ENCODE measurements at regions not wholly inside any gene's neighbourhood (a gene's known extent, or its start where the extent isn't known, plus 50 kb on each side); places are given as distances from the start of the nearest gene placed in this dataset.

DNA sequence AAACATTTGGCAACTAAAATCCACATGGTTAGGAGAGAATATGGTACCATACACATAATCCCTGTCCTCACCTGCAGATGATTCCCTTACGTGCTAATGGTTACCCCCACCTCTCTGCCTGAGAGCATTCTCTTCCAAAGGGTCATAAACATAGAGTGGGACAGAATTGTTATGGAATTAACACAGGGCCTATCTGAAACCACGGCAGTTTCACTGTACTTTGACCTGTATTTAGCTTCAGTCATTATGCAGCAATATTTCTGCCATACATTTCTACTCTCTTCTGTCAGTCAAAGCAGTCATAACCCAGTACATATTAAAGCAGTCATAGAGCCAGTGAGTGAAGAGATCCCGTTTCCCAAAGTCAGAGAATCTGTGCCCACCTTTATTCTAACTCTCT lies 1128.9 kb upstream of the NXPH2 start:
- no peaks in the 10 kb centered on the region for H3K4me1 ChIP-seq (ENCODE audit: control insufficient read depth in 5 of 5, insufficient read depth in 5 of 5, low read length in 5 of 5)
- no peaks in the 10 kb centered on the region for H3K36me3 ChIP-seq (ENCODE audit: control insufficient read depth in 4 of 4, insufficient read depth in 4 of 4, low read length in 4 of 4)
- ATAC-seq (ENCODE audit: insufficient read depth, low FRiP score), result no peak
- H3K27ac ChIP-seq (ENCODE audit: low read depth in 1 of 2, low read length in 1 of 2), result no peak overlapping the region
- no peak overlapping the region for H3K9ac ChIP-seq (ENCODE audit: insufficient read depth in 1 of 2, low read length in 2 of 2)
- H3K4me3 ChIP-seq, result no peak overlapping the region
- TF ChIP-seq, protein P1, sequence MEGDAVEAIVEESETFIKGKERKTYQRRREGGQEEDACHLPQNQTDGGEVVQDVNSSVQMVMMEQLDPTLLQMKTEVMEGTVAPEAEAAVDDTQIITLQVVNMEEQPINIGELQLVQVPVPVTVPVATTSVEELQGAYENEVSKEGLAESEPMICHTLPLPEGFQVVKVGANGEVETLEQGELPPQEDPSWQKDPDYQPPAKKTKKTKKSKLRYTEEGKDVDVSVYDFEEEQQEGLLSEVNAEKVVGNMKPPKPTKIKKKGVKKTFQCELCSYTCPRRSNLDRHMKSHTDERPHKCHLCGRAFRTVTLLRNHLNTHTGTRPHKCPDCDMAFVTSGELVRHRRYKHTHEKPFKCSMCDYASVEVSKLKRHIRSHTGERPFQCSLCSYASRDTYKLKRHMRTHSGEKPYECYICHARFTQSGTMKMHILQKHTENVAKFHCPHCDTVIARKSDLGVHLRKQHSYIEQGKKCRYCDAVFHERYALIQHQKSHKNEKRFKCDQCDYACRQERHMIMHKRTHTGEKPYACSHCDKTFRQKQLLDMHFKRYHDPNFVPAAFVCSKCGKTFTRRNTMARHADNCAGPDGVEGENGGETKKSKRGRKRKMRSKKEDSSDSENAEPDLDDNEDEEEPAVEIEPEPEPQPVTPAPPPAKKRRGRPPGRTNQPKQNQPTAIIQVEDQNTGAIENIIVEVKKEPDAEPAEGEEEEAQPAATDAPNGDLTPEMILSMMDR (IDR thresholded peaks at IDR 0.05; ENCODE audit: control extremely low read depth, extremely low read depth), result no peak
- H3K9me3 ChIP-seq (ENCODE audit: control insufficient read depth in 4 of 4, insufficient read depth in 3 of 4, low read length in 3 of 4), result no peaks in the 10 kb centered on the region
- 37 to 74% methylated on average over 3 of the region's 3 CpGs for WGBS, 2 donors
- H3K27me3 ChIP-seq (ENCODE audit: control insufficient read depth in 3 of 3, insufficient read depth in 3 of 3, low read length in 2 of 3), result no peaks in the 10 kb centered on the region
- no peak for DNase-seq

GRCh38 chr2:139905624-139906023 lies 1125.4 kb upstream of the NXPH2 start:
- Histone ChIP-seq H3K4me3 (no peak overlapping the region), H3K36me3 (ENCODE audit: control insufficient read depth in 4 of 4, insufficient read depth in 4 of 4, low read length in 4 of 4) (no peaks in the 10 kb centered on the region), H3K9ac (ENCODE audit: insufficient read depth in 1 of 2, low read length in 2 of 2) (no peak overlapping the region), H3K27ac (ENCODE audit: low read depth in 1 of 2, low read length in 1 of 2) (no peak overlapping the region), H3K27me3 (ENCODE audit: control insufficient read depth in 3 of 3, insufficient read depth in 3 of 3, low read length in 2 of 3) (no peaks in the 10 kb centered on the region), H3K9me3 (ENCODE audit: control insufficient read depth in 4 of 4, insufficient read depth in 3 of 4, low read length in 3 of 4) (peaks cover 0 to 6% (median 0%) of the 10 kb centered on the region in 4 donors), H3K4me1 (ENCODE audit: control insufficient read depth in 5 of 5, insufficient read depth in 5 of 5, low read length in 5 of 5) (no peaks in the 10 kb centered on the region)
- WGBS, 2 donors, result 63 to 78% methylated on average over 2 of the region's 2 CpGs
- no peak for DNase-seq
- TF ChIP-seq, protein P1 (IDR thresholded peaks at IDR 0.05; ENCODE audit: control extremely low read depth, extremely low read depth), result no peak
- ATAC-seq (ENCODE audit: insufficient read depth, low FRiP score), result no peak

GRCh38 chr2:139891636-139892035 lies 1111.4 kb upstream of the NXPH2 start:
- Histone ChIP-seq H3K9ac (ENCODE audit: insufficient read depth in 1 of 2, low read length in 2 of 2) (no peak overlapping the region), H3K36me3 (ENCODE audit: control insufficient read depth in 4 of 4, insufficient read depth in 4 of 4, low read length in 4 of 4) (no peaks in the 10 kb centered on the region), H3K9me3 (ENCODE audit: control insufficient read depth in 4 of 4, insufficient read depth in 3 of 4, low read length in 3 of 4) (peaks cover 0 to 6% (median 0%) of the 10 kb centered on the region in 4 donors), H3K4me3 (no peak overlapping the region), H3K27me3 (ENCODE audit: control insufficient read depth in 3 of 3, insufficient read depth in 3 of 3, low read length in 2 of 3) (no peaks in the 10 kb centered on the region), H3K4me1 (ENCODE audit: control insufficient read depth in 5 of 5, insufficient read depth in 5 of 5, low read length in 5 of 5) (no peaks in the 10 kb centered on the region), H3K27ac (ENCODE audit: low read depth in 1 of 2, low read length in 1 of 2) (no peak overlapping the region)
- ATAC-seq (ENCODE audit: insufficient read depth, low FRiP score), result no peak
- TF ChIP-seq, protein P1 (IDR thresholded peaks at IDR 0.05; ENCODE audit: control extremely low read depth, extremely low read depth), result no peak
- 71 to 86% methylated on average over 4 of the region's 4 CpGs for WGBS, 2 donors
- DNase-seq, result no peak

DNA sequence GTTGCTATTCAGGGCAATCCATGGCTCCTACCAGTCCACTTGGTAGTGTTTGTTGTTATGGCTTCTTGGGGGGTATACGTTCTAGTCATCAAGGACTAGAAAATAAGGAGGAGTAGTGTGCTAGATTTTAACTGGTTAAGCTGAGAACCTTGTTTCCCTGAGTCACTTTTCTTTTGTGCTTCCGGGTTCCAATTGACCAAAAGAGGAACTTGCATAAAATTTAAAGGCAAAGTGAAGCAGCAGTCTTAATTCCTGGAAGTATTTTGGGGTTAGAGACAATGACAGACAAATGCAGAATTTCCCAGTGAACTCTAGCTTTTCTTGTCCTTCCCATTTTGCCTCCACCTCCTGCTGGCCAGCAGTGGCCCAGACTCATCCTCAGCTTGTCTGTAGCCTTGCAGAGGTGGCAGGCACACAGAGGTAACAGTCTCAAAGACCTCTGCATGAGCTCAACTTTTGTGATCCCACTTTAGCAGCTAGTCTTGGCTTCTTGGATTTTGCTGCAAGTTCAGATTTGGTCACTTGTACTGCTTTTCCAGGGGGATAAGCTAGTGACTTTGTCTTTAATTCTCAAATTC lies 1105.8 kb upstream of the NXPH2 start:
- DNase-seq, result no peak
- H3K36me3 ChIP-seq (ENCODE audit: control insufficient read depth in 4 of 4, insufficient read depth in 4 of 4, low read length in 4 of 4), result no peaks in the 10 kb centered on the region
- no peak overlapping the region for H3K4me3 ChIP-seq
- no peaks in the 10 kb centered on the region for H3K9me3 ChIP-seq (ENCODE audit: control insufficient read depth in 4 of 4, insufficient read depth in 3 of 4, low read length in 3 of 4)
- no peak for ATAC-seq (ENCODE audit: insufficient read depth, low FRiP score)
- H3K27ac ChIP-seq (ENCODE audit: low read depth in 1 of 2, low read length in 1 of 2), result no peak overlapping the region
- WGBS, 2 donors, result 53 to 57% methylated on average over 2 of the region's 2 CpGs
- no peaks in the 10 kb centered on the region for H3K4me1 ChIP-seq (ENCODE audit: control insufficient read depth in 5 of 5, insufficient read depth in 5 of 5, low read length in 5 of 5)
- TF ChIP-seq, protein P1 (IDR thresholded peaks at IDR 0.05; ENCODE audit: control extremely low read depth, extremely low read depth), result no peak
- no peaks in the 10 kb centered on the region for H3K27me3 ChIP-seq (ENCODE audit: control insufficient read depth in 3 of 3, insufficient read depth in 3 of 3, low read length in 2 of 3)
- H3K9ac ChIP-seq (ENCODE audit: insufficient read depth in 1 of 2, low read length in 2 of 2), result no peak overlapping the region

Measured in lung (tissue), 11 donors.